HG03469 (cell line): ENCODE measurements at regions not wholly inside any gene's neighbourhood (a gene's known extent, or its start where the extent isn't known, plus 50 kb on each side); places are given as distances from the start of the nearest gene placed in this dataset.
"Not testable (repeated sequence)": the region's sequence is repeated elsewhere in the genome, so short reads cannot be mapped to it uniquely, and the experiment has no call there.

ENCODE experiments used
- ATAC-seq: cut with Tn5 transposase; IDR thresholded peaks from one replicate; pipeline ENCODE4 v1.9.1; 2021; ENCODE audit warnings: mild to moderate bottlenecking, moderate library complexity, moderate number of reproducible peaks; ENCODE audit not compliant: unreplicated experiment

- no peak for ATAC-seq
Measured at GRCh38 chr5:4579679-4580078, 560.5 kb upstream of the ADAMTS16 start.

DNA sequence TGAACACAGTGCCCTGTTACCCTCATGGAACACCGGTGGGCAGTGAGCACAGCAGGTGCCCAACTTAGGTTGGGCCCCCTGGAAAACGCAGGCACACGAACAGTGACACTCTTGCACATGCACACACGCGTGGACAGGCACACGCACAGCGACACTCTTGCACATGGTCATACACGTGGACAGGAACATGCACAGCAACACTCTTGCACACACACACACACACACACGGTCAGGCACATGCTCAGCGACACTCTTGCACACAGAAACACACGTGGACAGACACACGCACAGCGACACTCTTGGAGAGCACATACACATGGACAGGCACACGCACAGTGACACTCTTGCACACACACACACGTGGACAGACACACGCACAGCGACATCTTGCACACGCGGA is 559.4 kb upstream of the ADAMTS16 start:
- ATAC-seq, result no peak

DNA sequence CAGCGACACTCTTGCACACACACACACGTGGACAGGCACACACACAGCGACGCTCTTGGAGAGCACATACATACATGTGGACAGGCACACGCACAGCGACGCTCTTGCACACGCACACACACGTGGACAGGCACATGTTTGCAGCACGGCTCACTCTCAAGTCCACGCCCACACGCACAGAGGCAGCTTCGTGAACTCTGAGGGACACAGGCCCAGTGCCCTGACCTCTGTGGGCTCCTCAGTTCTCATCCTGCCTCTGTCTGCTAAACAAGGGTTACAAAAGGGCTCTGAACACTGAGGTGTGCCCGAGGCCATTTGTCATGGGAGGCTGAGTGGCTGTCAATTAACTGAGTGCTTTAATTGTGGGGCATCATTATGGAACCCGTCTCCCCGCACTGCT is 558.8 kb upstream of the ADAMTS16 start:
- ATAC-seq, result no peak

DNA sequence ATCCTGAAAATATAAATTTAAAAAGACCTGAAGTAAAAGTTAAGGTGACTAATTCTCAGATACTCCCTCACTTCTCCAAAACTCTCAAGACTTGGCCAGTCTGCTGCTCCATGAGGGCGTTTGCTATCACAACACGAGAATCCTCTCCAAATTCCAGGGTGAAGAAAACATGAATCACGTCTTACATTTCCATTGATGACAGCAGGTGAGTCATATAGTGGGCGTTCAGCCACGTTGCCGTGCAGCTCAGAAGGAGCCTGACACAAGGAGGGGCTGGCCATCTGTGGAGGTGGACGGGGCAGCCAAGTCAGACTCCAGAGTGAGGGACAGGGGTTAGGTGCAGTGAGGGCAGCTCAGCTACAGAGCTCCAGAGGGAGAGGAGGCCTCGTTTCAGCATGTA is 555.1 kb upstream of the ADAMTS16 start:
- ATAC-seq, result no peak

DNA sequence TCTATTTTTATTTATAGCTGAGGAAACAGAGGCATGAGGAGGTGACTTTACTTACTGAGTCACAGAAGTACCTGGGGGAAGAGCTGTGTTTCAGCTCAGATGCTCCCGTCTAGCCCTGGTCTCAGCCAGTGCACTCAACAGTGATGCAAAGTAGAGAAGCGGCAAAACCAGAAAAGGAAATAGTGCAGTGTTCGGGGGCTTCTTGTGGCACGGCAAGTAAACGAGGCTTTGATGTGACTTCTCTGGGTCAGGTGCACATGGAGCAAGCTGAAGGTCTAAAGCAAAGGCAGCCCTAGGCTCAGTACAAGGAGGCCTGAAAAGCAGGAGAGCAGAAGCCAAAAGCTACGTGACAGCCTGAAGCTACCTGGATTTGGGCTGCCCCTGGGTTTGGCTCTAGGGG is 526.7 kb upstream of the ADAMTS16 start:
- no peak for ATAC-seq

GRCh38 chr5:4614088-4614487 is 526.0 kb upstream of the ADAMTS16 start:
- ATAC-seq, result no peak

DNA sequence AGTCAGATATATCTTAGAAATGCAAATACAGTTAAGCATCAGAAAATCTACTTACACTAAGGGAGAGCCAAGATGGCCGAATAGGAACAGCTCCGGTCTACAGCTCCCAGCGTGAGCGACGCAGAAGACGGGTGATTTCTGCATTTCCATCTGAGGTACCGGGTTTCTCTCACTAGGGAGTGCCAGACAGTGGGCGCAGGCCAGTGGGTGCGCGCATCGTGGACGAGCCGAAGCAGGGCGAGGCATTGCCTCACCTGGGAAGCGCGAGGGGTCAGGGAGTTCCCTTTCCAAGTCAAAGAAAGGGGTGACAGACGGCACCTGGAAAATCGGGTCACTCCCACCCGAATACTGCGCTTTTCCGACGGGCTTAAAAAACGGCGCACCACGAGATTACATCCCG is 524.8 kb upstream of the ADAMTS16 start:
- ATAC-seq, result not testable (repeated sequence)

- ATAC-seq, result no peak
Measured at GRCh38 chr5:4625206-4625896, 514.8 kb upstream of the ADAMTS16 start.

DNA sequence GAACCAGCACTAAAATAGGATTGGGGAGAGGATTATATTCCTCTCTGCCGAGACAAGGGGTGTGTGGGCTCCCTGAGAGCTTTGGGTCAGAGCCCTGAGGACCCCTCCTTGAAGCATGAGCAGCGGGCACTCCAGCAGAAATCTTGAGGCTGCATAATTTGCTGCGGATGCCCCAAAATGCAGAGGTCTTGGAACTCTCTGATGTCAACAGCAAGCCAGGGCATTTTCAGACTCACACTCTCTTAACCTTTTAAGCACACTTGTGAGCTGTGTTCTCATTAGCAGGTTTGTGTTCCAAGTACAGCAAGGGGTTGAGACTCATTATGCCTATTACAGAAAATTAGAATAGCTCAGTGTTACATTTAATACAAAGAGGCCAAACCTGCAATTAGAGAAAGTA is 513.0 kb upstream of the ADAMTS16 start:
- ATAC-seq, result no peak

GRCh38 chr5:4627929-4628328 is 512.2 kb upstream of the ADAMTS16 start:
- no peak for ATAC-seq

GRCh38 chr5:4628645-4629385 is 511.3 kb upstream of the ADAMTS16 start:
- no peak for ATAC-seq

GRCh38 chr5:4630031-4630430 is 510.1 kb upstream of the ADAMTS16 start:
- ATAC-seq, result no peak

DNA sequence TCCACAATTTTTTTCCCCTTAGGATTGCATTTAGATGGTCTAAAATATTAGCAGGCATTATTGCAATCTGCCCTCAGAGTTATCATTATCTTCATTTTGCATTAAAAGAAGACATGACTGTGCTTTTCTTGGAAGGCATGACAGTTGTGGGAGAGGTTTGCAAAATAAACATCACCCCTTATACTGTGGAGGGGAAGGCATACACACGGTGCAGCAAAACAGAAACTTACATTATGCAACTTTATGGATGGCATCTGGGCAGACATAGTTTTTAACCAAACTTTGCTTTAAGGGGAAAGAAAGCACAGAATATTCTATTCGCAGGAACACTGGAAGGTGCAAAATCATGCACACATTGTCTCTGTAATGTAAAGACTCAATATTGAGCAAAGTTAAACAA is 505.8 kb upstream of the ADAMTS16 start:
- ATAC-seq, result no peak

GRCh38 chr5:4636378-4636777 is 503.8 kb upstream of the ADAMTS16 start:
- ATAC-seq, result no peak

GRCh38 chr5:4639946-4640345 is 500.2 kb upstream of the ADAMTS16 start:
- ATAC-seq, result no peak

DNA sequence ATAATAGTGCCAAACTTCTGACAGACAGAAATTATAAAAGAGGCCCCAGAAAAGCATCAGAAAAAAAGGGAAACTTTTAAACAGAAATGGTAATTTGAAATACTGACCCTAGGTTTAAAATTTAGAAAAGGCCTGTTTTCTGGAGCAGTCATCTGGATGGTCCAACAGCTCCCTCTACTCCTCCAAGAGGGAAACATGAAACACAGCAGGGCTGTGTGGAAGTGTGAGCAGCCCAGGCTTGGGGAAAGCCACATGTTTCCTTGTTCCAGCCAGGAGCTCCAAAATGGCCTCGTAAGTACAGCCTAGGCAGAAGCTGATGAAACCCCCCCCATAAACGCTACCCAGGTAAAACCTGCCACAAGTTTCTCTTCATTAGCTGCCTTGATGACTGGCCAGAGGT is 499.3 kb upstream of the ADAMTS16 start:
- no peak for ATAC-seq

DNA sequence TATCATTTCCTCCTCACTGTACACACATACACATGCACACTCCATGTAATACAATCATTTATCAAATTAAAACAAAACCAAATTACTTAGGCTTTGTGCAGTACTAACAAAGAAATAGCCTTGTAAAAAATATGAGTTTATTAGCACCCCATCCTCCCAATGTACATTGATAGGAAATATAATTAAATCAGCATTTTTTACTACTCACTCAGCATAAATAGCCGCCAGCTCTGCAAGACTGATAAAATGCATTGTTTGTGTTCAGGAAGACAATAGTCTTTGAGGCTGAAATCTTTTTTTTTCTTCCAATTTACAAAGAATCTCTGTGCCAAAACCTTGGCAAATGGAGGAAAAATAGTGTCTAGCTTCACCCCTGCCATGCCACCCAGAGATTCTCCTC is 497.6 kb upstream of the ADAMTS16 start:
- ATAC-seq, result no peak

DNA sequence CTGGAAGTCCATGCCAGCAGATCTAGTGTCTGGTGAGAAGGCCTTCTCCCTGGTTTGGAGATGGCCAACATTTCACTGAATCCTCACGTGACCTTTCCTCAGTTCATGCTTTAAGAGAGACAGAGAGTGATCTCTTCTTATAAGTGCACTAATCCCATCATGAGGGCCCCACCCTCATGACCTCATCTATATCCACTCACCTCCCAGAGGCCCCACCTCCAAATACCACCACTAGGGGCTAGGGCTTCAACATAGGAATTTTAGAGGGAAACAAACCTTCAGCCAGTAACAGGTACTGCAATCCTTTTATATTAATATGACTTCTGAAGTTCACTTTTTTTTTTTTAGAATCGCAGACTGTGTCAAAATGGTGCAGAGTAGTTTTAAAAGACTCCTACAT is 496.9 kb upstream of the ADAMTS16 start:
- no peak for ATAC-seq

DNA sequence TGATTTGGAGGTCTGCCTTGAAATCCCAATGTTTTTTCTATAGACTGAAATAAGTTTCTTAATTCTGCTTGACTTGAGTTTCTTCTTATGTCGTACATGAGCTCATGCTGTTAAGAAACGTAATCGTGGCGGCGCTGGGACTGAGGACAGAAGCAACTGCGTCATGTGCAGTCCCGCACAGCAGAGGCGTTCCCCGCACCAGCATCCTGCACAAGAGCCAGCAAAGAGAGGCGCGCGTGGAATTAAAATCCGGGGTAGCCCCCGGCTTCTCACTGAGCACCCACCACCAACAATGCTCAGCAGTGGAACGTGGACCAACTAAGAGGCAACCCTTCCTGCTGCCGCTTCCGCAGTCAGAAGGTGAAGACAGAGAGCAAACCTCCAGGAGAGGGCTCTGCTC is 496.2 kb upstream of the ADAMTS16 start:
- ATAC-seq, result no peak

GRCh38 chr5:4646715-4647375 is 493.3 kb upstream of the ADAMTS16 start:
- ATAC-seq, result no peak

DNA sequence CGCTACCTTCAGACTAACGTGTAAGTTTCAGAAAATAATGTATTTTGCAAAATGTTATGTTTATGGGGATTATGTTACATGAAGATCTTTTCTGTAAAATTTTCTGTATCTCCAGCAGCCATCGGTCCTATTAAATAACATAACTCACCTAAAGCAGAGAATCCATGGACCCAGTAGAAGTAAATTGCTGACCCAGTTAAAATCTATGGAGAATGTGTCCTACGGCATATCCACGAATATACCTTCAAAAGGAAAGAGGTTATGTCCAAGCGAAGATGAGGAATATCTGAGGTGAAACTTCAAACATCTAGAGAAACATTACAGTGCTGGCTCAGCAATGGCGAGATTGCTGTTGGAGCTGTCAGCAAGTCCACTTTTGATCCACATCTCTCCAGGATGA is 492.2 kb upstream of the ADAMTS16 start:
- ATAC-seq, result no peak
